ENCODE measurements at regions not wholly inside any gene's neighbourhood (a gene's known extent, or its start where the extent isn't known, plus 50 kb on each side); places are given as distances from the start of the nearest gene placed in this dataset.
"Not testable (repeated sequence)": the region's sequence is repeated elsewhere in the genome, so short reads cannot be mapped to it uniquely, and the experiment has no call there.

GRCh38 chr6:44740566-44741120 lies 353.1 kb downstream of the CDC5L start:
- Mint-ChIP-seq H3K4me1 (ENCODE audit: low read depth) (peaks cover 4% of the 10 kb centered on the region), H3K36me3 (ENCODE audit: insufficient read depth) (no peaks in the 10 kb centered on the region), H3K4me3 (ENCODE audit: low read depth) (no peak overlapping the region), H3K27ac (no peak overlapping the region), H3K9me3 (ENCODE audit: low read depth) (peaks cover 4% of the 10 kb centered on the region), H3K27me3 (no peaks in the 10 kb centered on the region)
- TF ChIP-seq CTCF (IDR thresholded peaks at IDR 0.05; ENCODE audit: unreplicated experiment): no peak
- no peak for DNase-seq (ENCODE audit: low spot score, unreplicated experiment)

GRCh38 chr6:44742201-44742600 lies 354.7 kb downstream of the CDC5L start:
- Mint-ChIP-seq H3K27me3 (no peaks in the 10 kb centered on the region), H3K36me3 (ENCODE audit: insufficient read depth) (no peaks in the 10 kb centered on the region), H3K27ac (no peak overlapping the region), H3K4me1 (ENCODE audit: low read depth) (peaks cover 4% of the 10 kb centered on the region), H3K9me3 (ENCODE audit: low read depth) (peaks cover 4% of the 10 kb centered on the region), H3K4me3 (ENCODE audit: low read depth) (no peak overlapping the region)
- DNase-seq (ENCODE audit: low spot score, unreplicated experiment): no peak
- TF ChIP-seq CTCF (IDR thresholded peaks at IDR 0.05; ENCODE audit: unreplicated experiment): peak; percentile 8

DNA sequence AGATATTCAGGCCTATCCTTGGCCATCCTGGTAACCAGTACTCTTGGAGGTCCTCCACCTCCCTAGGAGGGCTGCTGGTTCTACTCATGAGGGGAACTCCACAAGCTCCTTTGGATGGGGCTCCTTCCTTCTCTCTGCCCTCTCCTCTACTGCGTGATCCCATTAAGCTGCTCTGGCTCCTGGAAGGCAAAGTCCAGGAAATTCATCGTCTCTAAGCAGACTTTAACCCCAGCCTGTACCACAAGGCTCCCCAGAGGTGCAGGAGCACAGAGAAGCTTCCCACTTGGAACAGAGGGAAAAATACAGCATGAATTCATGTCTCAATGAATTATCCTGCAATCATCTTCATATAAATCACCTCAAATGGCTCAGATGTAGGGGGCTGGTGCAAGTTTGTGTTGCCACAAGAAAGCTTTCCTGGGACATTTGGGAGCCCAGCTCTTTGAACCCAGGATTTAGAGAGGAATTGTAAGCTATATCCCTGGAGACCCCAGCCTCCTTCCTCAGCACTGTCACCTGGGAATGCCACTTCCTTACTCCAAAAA lies 355.4 kb downstream of the CDC5L start:
- DNase-seq (ENCODE audit: low spot score, unreplicated experiment): no peak
- H3K4me1 Mint-ChIP-seq (ENCODE audit: low read depth): peaks cover 4% of the 10 kb centered on the region
- no peaks in the 10 kb centered on the region for H3K36me3 Mint-ChIP-seq (ENCODE audit: insufficient read depth)
- H3K27ac Mint-ChIP-seq: no peak overlapping the region
- H3K27me3 Mint-ChIP-seq: no peaks in the 10 kb centered on the region
- no peak overlapping the region for H3K4me3 Mint-ChIP-seq (ENCODE audit: low read depth)
- TF ChIP-seq CTCF (IDR thresholded peaks at IDR 0.05; ENCODE audit: unreplicated experiment): no peak
- H3K9me3 Mint-ChIP-seq (ENCODE audit: low read depth): peaks cover 4% of the 10 kb centered on the region

- not testable (repeated sequence) for DNase-seq (ENCODE audit: low spot score, unreplicated experiment); H3K36me3 Mint-ChIP-seq (ENCODE audit: insufficient read depth); H3K4me1 Mint-ChIP-seq (ENCODE audit: low read depth); H3K27me3 Mint-ChIP-seq; H3K27ac Mint-ChIP-seq; H3K4me3 Mint-ChIP-seq (ENCODE audit: low read depth)
- H3K9me3 Mint-ChIP-seq (ENCODE audit: low read depth): peaks cover 17% of the 10 kb centered on the region
Measured at GRCh38 chr6:44760116-44760515, 372.6 kb downstream of the CDC5L start.

GRCh38 chr6:44761046-44761445 lies 373.5 kb downstream of the CDC5L start:
- no peaks in the 10 kb centered on the region for H3K27me3 Mint-ChIP-seq
- H3K36me3 Mint-ChIP-seq (ENCODE audit: insufficient read depth): no peaks in the 10 kb centered on the region
- H3K27ac Mint-ChIP-seq: no peak overlapping the region
- TF ChIP-seq CTCF (IDR thresholded peaks at IDR 0.05; ENCODE audit: unreplicated experiment): no peak
- no peak for DNase-seq (ENCODE audit: low spot score, unreplicated experiment)
- no peak overlapping the region for H3K4me3 Mint-ChIP-seq (ENCODE audit: low read depth)
- peaks cover 17% of the 10 kb centered on the region for H3K9me3 Mint-ChIP-seq (ENCODE audit: low read depth)
- peaks cover 4% of the 10 kb centered on the region for H3K4me1 Mint-ChIP-seq (ENCODE audit: low read depth)

- peaks cover 17% of the 10 kb centered on the region for H3K9me3 Mint-ChIP-seq (ENCODE audit: low read depth)
- H3K27ac Mint-ChIP-seq: no peak overlapping the region
- no peak for DNase-seq (ENCODE audit: low spot score, unreplicated experiment)
- H3K4me3 Mint-ChIP-seq (ENCODE audit: low read depth): no peak overlapping the region
- peaks cover 9% of the 10 kb centered on the region for H3K27me3 Mint-ChIP-seq
- no peak for TF ChIP-seq CTCF (IDR thresholded peaks at IDR 0.05; ENCODE audit: unreplicated experiment)
- peaks cover 4% of the 10 kb centered on the region for H3K4me1 Mint-ChIP-seq (ENCODE audit: low read depth)
- H3K36me3 Mint-ChIP-seq (ENCODE audit: insufficient read depth): no peaks in the 10 kb centered on the region
Measured at GRCh38 chr6:44762496-44762895, 375.0 kb downstream of the CDC5L start.
